Fibroblast of lung (primary cell): ENCODE measurements at regions not wholly inside any gene's neighbourhood (a gene's known extent, or its start where the extent isn't known, plus 50 kb on each side); places are given as distances from the start of the nearest gene placed in this dataset.

Experiments
- EZH2 ChIP-seq: IDR thresholded peaks from 2 replicates; pipeline ENCODE4 v1.5.1; 2012; ENCODE audit warnings: low read length, control low read depth, mild to moderate bottlenecking; ENCODE audit errors: missing control alignments
- TF ChIP-seq, protein P1 (sequence below), 2 donors: IDR thresholded peaks in 1 of 2; conservative IDR thresholded peaks in 1 of 2; 1 replicate in 1 of 2; 2 replicates in 1 of 2; pipeline ENCODE4 v1.5.1; 2011 to 2012; ENCODE audit warnings: low read length in 2 of 2, control low read depth in 1 of 2, inconsistent platforms in 1 of 2, low read depth in 1 of 2, mild to moderate bottlenecking in 1 of 2

DNA sequence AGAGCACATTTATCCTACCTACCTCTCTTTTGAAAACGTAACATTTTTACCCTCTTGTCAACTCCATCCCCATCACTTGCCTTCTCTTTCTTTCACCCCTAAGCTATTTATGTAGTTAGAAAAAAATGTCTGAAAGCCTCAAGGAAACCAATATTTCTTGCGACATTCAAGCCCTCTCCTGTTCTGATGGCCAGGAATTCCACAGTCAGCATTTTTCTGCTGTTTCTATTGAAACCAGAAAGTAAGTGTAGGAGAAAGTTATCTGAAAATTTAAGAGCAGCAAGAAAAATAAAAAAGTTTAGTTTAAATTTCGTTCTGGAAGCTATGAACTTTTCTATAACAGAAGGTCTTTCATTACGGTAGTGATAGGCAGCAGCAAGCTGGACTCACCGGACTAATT, 247.6 kb upstream of the PBX1 start:
- TF ChIP-seq, protein P1, sequence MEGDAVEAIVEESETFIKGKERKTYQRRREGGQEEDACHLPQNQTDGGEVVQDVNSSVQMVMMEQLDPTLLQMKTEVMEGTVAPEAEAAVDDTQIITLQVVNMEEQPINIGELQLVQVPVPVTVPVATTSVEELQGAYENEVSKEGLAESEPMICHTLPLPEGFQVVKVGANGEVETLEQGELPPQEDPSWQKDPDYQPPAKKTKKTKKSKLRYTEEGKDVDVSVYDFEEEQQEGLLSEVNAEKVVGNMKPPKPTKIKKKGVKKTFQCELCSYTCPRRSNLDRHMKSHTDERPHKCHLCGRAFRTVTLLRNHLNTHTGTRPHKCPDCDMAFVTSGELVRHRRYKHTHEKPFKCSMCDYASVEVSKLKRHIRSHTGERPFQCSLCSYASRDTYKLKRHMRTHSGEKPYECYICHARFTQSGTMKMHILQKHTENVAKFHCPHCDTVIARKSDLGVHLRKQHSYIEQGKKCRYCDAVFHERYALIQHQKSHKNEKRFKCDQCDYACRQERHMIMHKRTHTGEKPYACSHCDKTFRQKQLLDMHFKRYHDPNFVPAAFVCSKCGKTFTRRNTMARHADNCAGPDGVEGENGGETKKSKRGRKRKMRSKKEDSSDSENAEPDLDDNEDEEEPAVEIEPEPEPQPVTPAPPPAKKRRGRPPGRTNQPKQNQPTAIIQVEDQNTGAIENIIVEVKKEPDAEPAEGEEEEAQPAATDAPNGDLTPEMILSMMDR (conservative IDR thresholded peaks at IDR 0.05 in 1 of 2, IDR thresholded peaks at IDR 0.05 in 1 of 2; ENCODE audit: low read depth in 1 of 2, low read length in 2 of 2), result no peak
- TF ChIP-seq EZH2, result no peak
